MM.1S (cell line): ENCODE measurements at regions not wholly inside any gene's neighbourhood (a gene's known extent, or its start where the extent isn't known, plus 50 kb on each side); places are given as distances from the start of the nearest gene placed in this dataset.

Source experiments
- EZH2 ChIP-seq: fragments of 300-600 bp; sonication (generic); optimal IDR thresholded peaks from 2 replicates; pipeline ENCODE3; 2017; ENCODE audit warnings: low read depth, mild to moderate bottlenecking, antibody characterized with exemption, low read length, mixed read lengths
- TF ChIP-seq, protein P1 (sequence below): fragments of 300-600 bp; sonication (generic); IDR thresholded peaks from 2 replicates; pipeline ENCODE4 v1.5.1; 2016; ENCODE audit warnings: antibody characterized with exemption, low read length, mixed read lengths

DNA sequence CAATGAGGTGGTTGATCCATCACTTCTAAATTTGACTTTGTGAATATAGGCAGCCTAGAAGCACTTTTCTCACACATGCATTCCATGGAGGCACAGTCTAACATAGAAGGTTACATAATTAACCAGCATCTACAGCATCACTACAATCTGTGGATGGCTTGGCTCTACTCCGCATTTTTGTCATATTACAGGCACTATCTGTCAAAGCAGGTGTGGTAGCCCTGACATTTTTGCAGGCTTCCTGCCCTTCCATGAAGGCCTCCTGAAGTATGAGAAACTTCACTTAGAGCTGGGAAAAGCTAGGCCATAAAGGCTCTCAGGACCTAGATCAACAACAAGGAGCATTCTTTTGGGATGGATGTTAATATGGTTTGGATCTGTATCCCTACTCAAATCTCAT, 378.0 kb downstream of the ANXA1 start:
- TF ChIP-seq, protein P1, sequence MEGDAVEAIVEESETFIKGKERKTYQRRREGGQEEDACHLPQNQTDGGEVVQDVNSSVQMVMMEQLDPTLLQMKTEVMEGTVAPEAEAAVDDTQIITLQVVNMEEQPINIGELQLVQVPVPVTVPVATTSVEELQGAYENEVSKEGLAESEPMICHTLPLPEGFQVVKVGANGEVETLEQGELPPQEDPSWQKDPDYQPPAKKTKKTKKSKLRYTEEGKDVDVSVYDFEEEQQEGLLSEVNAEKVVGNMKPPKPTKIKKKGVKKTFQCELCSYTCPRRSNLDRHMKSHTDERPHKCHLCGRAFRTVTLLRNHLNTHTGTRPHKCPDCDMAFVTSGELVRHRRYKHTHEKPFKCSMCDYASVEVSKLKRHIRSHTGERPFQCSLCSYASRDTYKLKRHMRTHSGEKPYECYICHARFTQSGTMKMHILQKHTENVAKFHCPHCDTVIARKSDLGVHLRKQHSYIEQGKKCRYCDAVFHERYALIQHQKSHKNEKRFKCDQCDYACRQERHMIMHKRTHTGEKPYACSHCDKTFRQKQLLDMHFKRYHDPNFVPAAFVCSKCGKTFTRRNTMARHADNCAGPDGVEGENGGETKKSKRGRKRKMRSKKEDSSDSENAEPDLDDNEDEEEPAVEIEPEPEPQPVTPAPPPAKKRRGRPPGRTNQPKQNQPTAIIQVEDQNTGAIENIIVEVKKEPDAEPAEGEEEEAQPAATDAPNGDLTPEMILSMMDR = no peak
- no peak for TF ChIP-seq EZH2
